Small intestine (tissue), 7 donors: ENCODE measurements at regions not wholly inside any gene's neighbourhood (a gene's known extent, or its start where the extent isn't known, plus 50 kb on each side); places are given as distances from the start of the nearest gene placed in this dataset.
"Not testable (repeated sequence)": the region's sequence is repeated elsewhere in the genome, so short reads cannot be mapped to it uniquely, and the experiment has no call there.

ENCODE experiments used
- DNase-seq, 2 donors: peaks; one replicate each; pipeline versions ENCODE4 v3.0.0 to v3.0.0-alpha.2; 2013
- FAIRE-seq: peaks from 2 replicates; lab custom pipeline; 2012; peaks lifted over from hg19 to GRCh38; lab: Jason Lieb, UNC
- H3K27ac ChIP-seq, 3 donors: one replicate each; pipeline ENCODE4 v1.5.1; 2013; ENCODE audit warnings: low read length in 2 of 3, mild to moderate bottlenecking in 2 of 3, control low read depth in 1 of 3, inconsistent platforms in 1 of 3, low read depth in 1 of 3, moderate library complexity in 1 of 3
- H3K27me3 ChIP-seq, 3 donors: one replicate each; pipeline ENCODE4 v1.6.1; 2013; ENCODE audit warnings: low read length in 3 of 3, inconsistent platforms in 1 of 3; ENCODE audit not compliant: control insufficient read depth in 3 of 3, insufficient read depth in 3 of 3
- H3K36me3 ChIP-seq, 3 donors: one replicate each; pipeline ENCODE4 v1.6.1; 2013; ENCODE audit warnings: low read length in 3 of 3, inconsistent platforms in 1 of 3, low read depth in 1 of 3, mild to moderate bottlenecking in 1 of 3, moderate library complexity in 1 of 3; ENCODE audit not compliant: control insufficient read depth in 3 of 3, insufficient read depth in 2 of 3
- H3K4me1 ChIP-seq, 3 donors: one replicate each; pipeline ENCODE4 v1.6.1; 2013; ENCODE audit warnings: low read length in 2 of 3, inconsistent platforms in 1 of 3, low read depth in 1 of 3, mild to moderate bottlenecking in 1 of 3, moderate library complexity in 1 of 3; ENCODE audit not compliant: control insufficient read depth in 3 of 3, insufficient read depth in 2 of 3
- H3K4me3 ChIP-seq, 3 donors: one replicate each; pipeline ENCODE4 v1.5.1; 2013; ENCODE audit warnings: low read length in 3 of 3, control low read depth in 1 of 3, inconsistent platforms in 1 of 3, low read depth in 1 of 3, mild to moderate bottlenecking in 1 of 3, moderate library complexity in 1 of 3
- H3K9me3 ChIP-seq, 2 donors: one replicate each; pipeline ENCODE4 v1.6.1; 2013; ENCODE audit warnings: low read depth in 1 of 2, low read length in 1 of 2; ENCODE audit not compliant: control insufficient read depth in 2 of 2, insufficient read depth in 1 of 2
- WGBS, 3 donors: extraction: QIAGEN DNeasy Blood & Tissue Kit; methylation state at CpG; one replicate each; pipeline ENCODE4 v1.1.7; 2013; 5-methylcytosine and 5-hydroxymethylcytosine counted together
- donor health status: healthy with polysubstance abuse.
- donor health status: control.
- donor health status: control.
- donor health status: Bipolar disorder and iron deficiency.
- donor health status: healthy.

- no peak for DNase-seq
- FAIRE-seq = no peak
- 75 to 76% (median 75%) methylated on average over 17 of the region's 17 CpGs for WGBS, 3 donors
Observed at GRCh38 chr16:88170528-88170991, 212.2 kb upstream of the ZNF469 start.

GRCh38 chr16:88171126-88171525 lies 211.6 kb upstream of the ZNF469 start:
- not testable (repeated sequence) for H3K4me3 ChIP-seq, H3K36me3 ChIP-seq, H3K27me3 ChIP-seq, H3K27ac ChIP-seq, H3K9me3 ChIP-seq, DNase-seq, FAIRE-seq, H3K4me1 ChIP-seq
- 41 to 79% (median 53%) methylated on average over 1 of the region's 1 CpG for WGBS, 3 donors

More at GRCh38 chr16:88170528-88170991, 212.2 kb upstream of the ZNF469 start:
- H3K9me3 ChIP-seq = no peaks in the 10 kb centered on the region
- no peaks in the 10 kb centered on the region for H3K36me3 ChIP-seq
- no peak overlapping the region for H3K4me3 ChIP-seq
- H3K27ac ChIP-seq = no peak overlapping the region
- H3K27me3 ChIP-seq = no peaks in the 10 kb centered on the region
- H3K4me1 ChIP-seq = no peaks in the 10 kb centered on the region

GRCh38 chr16:88176184-88176583 lies 206.6 kb upstream of the ZNF469 start:
- H3K4me3 ChIP-seq, H3K9me3 ChIP-seq, H3K36me3 ChIP-seq, H3K27ac ChIP-seq, FAIRE-seq, H3K27me3 ChIP-seq, H3K4me1 ChIP-seq, DNase-seq: not testable (repeated sequence)
- 95 to 100% (median 96%) methylated on average over 3 of the region's 8 CpGs for WGBS, 3 donors

- H3K27me3 ChIP-seq, H3K4me1 ChIP-seq, H3K36me3 ChIP-seq, FAIRE-seq, H3K4me3 ChIP-seq, DNase-seq, H3K9me3 ChIP-seq, H3K27ac ChIP-seq: not testable (repeated sequence)
- 78 to 86% (median 82%) methylated on average over 23 of the region's 23 CpGs for WGBS, 3 donors
Observed at GRCh38 chr16:88176591-88177180, 206.1 kb upstream of the ZNF469 start.

GRCh38 chr16:88178251-88178650 lies 204.5 kb upstream of the ZNF469 start:
- DNase-seq, H3K27me3 ChIP-seq, H3K36me3 ChIP-seq, FAIRE-seq, H3K27ac ChIP-seq, H3K9me3 ChIP-seq, H3K4me3 ChIP-seq, H3K4me1 ChIP-seq: not testable (repeated sequence)
- 80 to 91% (median 81%) methylated on average over 15 of the region's 15 CpGs for WGBS, 3 donors

- H3K27ac ChIP-seq, H3K9me3 ChIP-seq, H3K4me1 ChIP-seq, H3K4me3 ChIP-seq, DNase-seq, H3K36me3 ChIP-seq, H3K27me3 ChIP-seq, FAIRE-seq: not testable (repeated sequence)
- WGBS, 3 donors = 73 to 77% (median 75%) methylated on average over 15 of the region's 15 CpGs
Observed at GRCh38 chr16:88178896-88179295, 203.9 kb upstream of the ZNF469 start.

- not testable (repeated sequence) for H3K36me3 ChIP-seq, DNase-seq, H3K4me3 ChIP-seq, H3K27ac ChIP-seq, H3K9me3 ChIP-seq, FAIRE-seq, H3K27me3 ChIP-seq, H3K4me1 ChIP-seq
- 88% methylated on average over 33 of the region's 33 CpGs for WGBS, 3 donors
Observed at GRCh38 chr16:88182967-88183881, 199.5 kb upstream of the ZNF469 start.

- H3K9me3 ChIP-seq, H3K27me3 ChIP-seq, DNase-seq, H3K4me3 ChIP-seq, H3K27ac ChIP-seq, H3K36me3 ChIP-seq, FAIRE-seq, H3K4me1 ChIP-seq: not testable (repeated sequence)
- 88 to 95% (median 91%) methylated on average over 5 to 11 of the region's 14 CpGs for WGBS, 3 donors
Observed at GRCh38 chr16:88184053-88184452, 198.7 kb upstream of the ZNF469 start.
